ENCODE measurements at regions not wholly inside any gene's neighbourhood (a gene's known extent, or its start where the extent isn't known, plus 50 kb on each side); places are given as distances from the start of the nearest gene placed in this dataset.

GRCh38 chr3:102238362-102238761 is 196.5 kb upstream of the ZPLD1 start:
- H2AFZ ChIP-seq (ENCODE audit: low read length): no peak overlapping the region
- no peaks in the 10 kb centered on the region for H3K36me3 ChIP-seq (ENCODE audit: control insufficient read depth, insufficient read depth, low read length)
- H3K27ac ChIP-seq (ENCODE audit: insufficient read depth, low read length): no peak overlapping the region
- H3K9ac ChIP-seq (ENCODE audit: insufficient read depth, low read length): no peak overlapping the region
- TF ChIP-seq EZH2 (IDR thresholded peaks at IDR 0.05; ENCODE audit: low read length, missing control alignments) (no peak), CTCF (conservative IDR thresholded peaks at IDR 0.05 in 1 of 2, IDR thresholded peaks at IDR 0.05 in 1 of 2; ENCODE audit: low read depth in 1 of 2, low read length in 2 of 2) (no peak)
- no peaks in the 10 kb centered on the region for H3K27me3 ChIP-seq (ENCODE audit: control insufficient read depth, insufficient read depth, low read length)
- H4K20me1 ChIP-seq (ENCODE audit: control insufficient read depth, extremely low read depth, insufficient read depth, low read length): no peaks in the 10 kb centered on the region
- H3K9me3 ChIP-seq (ENCODE audit: control insufficient read depth, insufficient read depth, low read depth, low read length): no peaks in the 10 kb centered on the region
- H3K79me2 ChIP-seq (ENCODE audit: control insufficient read depth, insufficient read depth, low read length): no peaks in the 10 kb centered on the region
- H3K4me3 ChIP-seq (replicated peaks in 1 of 4; ENCODE audit: control extremely low read depth in 1 of 4, insufficient read depth in 1 of 4, low read depth in 3 of 4, low read length in 4 of 4): no peak overlapping the region
- H3K4me1 ChIP-seq (ENCODE audit: control insufficient read depth, extremely low read depth, insufficient read depth, low read length): no peaks in the 10 kb centered on the region
- DNase-seq (ENCODE audit: low read depth in 2 of 2): no peak
- no peak overlapping the region for H3K4me2 ChIP-seq (ENCODE audit: extremely low read depth, insufficient read depth, low read length)

GRCh38 chr3:102240720-102241119 is 194.1 kb upstream of the ZPLD1 start:
- no peak overlapping the region for H3K9ac ChIP-seq (ENCODE audit: insufficient read depth, low read length)
- H3K4me2 ChIP-seq (ENCODE audit: extremely low read depth, insufficient read depth, low read length): no peak overlapping the region
- TF ChIP-seq EZH2 (IDR thresholded peaks at IDR 0.05; ENCODE audit: low read length, missing control alignments): no peak
- no peak for TF ChIP-seq CTCF (conservative IDR thresholded peaks at IDR 0.05 in 1 of 2, IDR thresholded peaks at IDR 0.05 in 1 of 2; ENCODE audit: low read depth in 1 of 2, low read length in 2 of 2)
- H2AFZ ChIP-seq (ENCODE audit: low read length): no peak overlapping the region
- no peaks in the 10 kb centered on the region for H3K36me3 ChIP-seq (ENCODE audit: control insufficient read depth, insufficient read depth, low read length)
- H3K4me1 ChIP-seq (ENCODE audit: control insufficient read depth, extremely low read depth, insufficient read depth, low read length): no peaks in the 10 kb centered on the region
- no peaks in the 10 kb centered on the region for H4K20me1 ChIP-seq (ENCODE audit: control insufficient read depth, extremely low read depth, insufficient read depth, low read length)
- no peaks in the 10 kb centered on the region for H3K9me3 ChIP-seq (ENCODE audit: control insufficient read depth, insufficient read depth, low read depth, low read length)
- H3K4me3 ChIP-seq (replicated peaks in 1 of 4; ENCODE audit: control extremely low read depth in 1 of 4, insufficient read depth in 1 of 4, low read depth in 3 of 4, low read length in 4 of 4): no peak overlapping the region
- H3K27ac ChIP-seq (ENCODE audit: insufficient read depth, low read length): no peak overlapping the region
- no peaks in the 10 kb centered on the region for H3K79me2 ChIP-seq (ENCODE audit: control insufficient read depth, insufficient read depth, low read length)
- no peaks in the 10 kb centered on the region for H3K27me3 ChIP-seq (ENCODE audit: control insufficient read depth, insufficient read depth, low read length)
- DNase-seq (ENCODE audit: low read depth in 2 of 2): no peak

- Histone ChIP-seq H3K36me3 (ENCODE audit: control insufficient read depth, insufficient read depth, low read length) (no peaks in the 10 kb centered on the region), H4K20me1 (ENCODE audit: control insufficient read depth, extremely low read depth, insufficient read depth, low read length) (no peaks in the 10 kb centered on the region)
- DNase-seq (ENCODE audit: low read depth in 2 of 2): no peak
Observed at GRCh38 chr3:102248981-102249705, 185.7 kb upstream of the ZPLD1 start.

More at GRCh38 chr3:102248981-102249705, 185.7 kb upstream of the ZPLD1 start:
- Histone ChIP-seq H3K4me3 (replicated peaks in 1 of 4; ENCODE audit: control extremely low read depth in 1 of 4, insufficient read depth in 1 of 4, low read depth in 3 of 4, low read length in 4 of 4) (no peak overlapping the region), H3K79me2 (ENCODE audit: control insufficient read depth, insufficient read depth, low read length) (no peaks in the 10 kb centered on the region), H3K9ac (ENCODE audit: insufficient read depth, low read length) (no peak overlapping the region), H3K27ac (ENCODE audit: insufficient read depth, low read length) (no peak overlapping the region), H3K27me3 (ENCODE audit: control insufficient read depth, insufficient read depth, low read length) (no peaks in the 10 kb centered on the region), H3K9me3 (ENCODE audit: control insufficient read depth, insufficient read depth, low read depth, low read length) (no peaks in the 10 kb centered on the region), H3K4me2 (ENCODE audit: extremely low read depth, insufficient read depth, low read length) (no peak overlapping the region), H3K4me1 (ENCODE audit: control insufficient read depth, extremely low read depth, insufficient read depth, low read length) (no peaks in the 10 kb centered on the region), H2AFZ (ENCODE audit: low read length) (no peak overlapping the region)
- TF ChIP-seq EZH2 (IDR thresholded peaks at IDR 0.05; ENCODE audit: low read length, missing control alignments) (no peak), CTCF (conservative IDR thresholded peaks at IDR 0.05 in 1 of 2, IDR thresholded peaks at IDR 0.05 in 1 of 2; ENCODE audit: low read depth in 1 of 2, low read length in 2 of 2) (no peak)

Data from fibroblast of lung (primary cell).